HG03442 (cell line): ENCODE measurements at regions not wholly inside any gene's neighbourhood (a gene's known extent, or its start where the extent isn't known, plus 50 kb on each side); places are given as distances from the start of the nearest gene placed in this dataset.

ENCODE experiments used
- ATAC-seq: cut with Tn5 transposase; IDR thresholded peaks from one replicate; pipeline ENCODE4 v1.9.1; 2021; ENCODE audit warnings: mild to moderate bottlenecking, moderate library complexity; ENCODE audit not compliant: unreplicated experiment

DNA sequence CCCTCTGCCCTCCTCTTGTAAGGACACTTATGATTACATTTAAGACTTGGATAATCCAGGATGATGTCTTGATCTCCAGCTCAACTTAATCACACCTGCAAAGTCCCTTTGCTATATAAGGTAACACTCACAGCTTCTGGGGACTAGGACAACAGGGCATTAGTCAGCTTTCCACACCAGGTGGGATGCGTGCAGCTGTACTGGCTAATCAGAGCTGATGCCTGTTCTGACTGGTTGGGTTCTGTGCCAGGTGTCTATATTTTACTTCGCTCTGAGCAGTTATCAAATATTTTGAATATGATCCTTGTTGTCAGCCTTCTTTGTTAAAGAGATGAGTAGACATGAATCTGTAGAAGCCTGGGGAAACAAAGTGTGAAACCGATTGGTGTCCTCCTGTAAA is 115.5 kb upstream of the ATP8B1 start:
- ATAC-seq = no peak

DNA sequence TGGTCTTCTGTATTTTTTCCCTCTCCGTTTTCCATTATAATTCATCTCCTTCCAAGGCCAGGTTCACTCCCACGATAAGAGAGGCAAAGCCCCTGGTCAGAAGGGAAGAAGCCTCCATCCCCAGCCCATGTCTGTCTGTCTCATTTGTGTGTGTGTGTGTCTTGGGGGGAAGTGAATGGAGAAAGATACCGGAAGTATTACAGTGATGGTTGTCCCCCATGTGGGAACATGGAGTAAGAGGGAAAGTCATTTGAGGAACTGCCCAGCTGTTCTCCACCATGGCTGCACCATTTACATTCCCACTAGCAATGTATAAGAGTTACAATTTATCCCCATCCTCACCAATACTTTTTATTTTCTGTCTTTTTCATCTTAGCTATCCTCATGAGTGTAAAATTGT is 113.6 kb upstream of the ATP8B1 start:
- ATAC-seq = no peak

DNA sequence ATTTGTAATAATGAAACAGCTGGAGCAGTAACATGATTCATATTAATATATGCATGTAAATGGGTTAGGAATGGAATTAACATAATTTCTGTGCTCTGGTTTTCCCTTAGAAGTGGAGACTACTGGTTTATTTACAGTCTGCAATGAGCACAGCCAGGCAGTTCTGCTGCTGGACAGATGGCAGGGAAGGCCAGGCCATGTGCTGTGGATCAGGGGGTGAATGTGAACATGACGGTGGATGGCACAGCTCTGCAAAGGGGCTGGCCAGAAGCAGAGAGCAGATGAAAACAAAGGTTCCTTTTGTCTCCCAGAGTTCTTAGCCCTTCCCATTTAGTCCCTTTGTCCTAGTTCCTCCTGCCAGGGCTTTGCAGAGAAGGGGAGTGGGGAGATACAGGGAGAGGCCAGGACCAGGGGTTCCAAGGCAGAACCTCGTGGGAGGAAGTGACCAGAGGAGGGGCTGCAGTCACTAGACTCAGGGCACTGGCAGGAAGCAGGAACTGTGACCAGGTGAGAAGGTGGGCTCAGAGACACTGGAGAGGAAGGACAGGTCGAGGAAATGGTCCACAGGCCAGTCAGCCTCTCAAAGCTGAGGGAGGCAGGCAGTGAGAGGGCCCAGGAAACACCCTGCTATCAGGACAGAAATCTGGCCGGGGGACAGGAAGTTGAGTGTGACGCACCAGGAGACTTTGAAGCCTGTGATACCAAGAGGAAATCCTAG is 112.9 kb upstream of the ATP8B1 start:
- ATAC-seq = no peak

DNA sequence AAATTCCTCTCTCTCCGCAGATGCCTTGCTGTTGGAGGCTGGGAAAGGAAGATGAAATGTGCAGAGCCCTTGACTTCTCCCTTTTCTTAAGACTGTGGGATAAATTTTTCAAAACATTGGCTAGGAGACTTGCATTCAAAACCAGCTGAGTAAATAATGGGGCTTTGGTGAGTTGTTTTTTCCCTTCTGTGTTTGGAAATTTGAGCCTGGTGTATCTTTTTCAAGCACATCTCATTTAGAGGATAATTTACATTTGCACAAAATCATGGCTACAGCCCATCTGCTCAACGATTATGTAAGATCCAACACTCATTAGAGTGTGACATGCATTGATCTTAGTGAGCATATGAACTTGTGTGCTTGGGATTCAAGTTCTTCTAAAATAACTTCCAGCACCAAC is 112.1 kb upstream of the ATP8B1 start:
- ATAC-seq = no peak

DNA sequence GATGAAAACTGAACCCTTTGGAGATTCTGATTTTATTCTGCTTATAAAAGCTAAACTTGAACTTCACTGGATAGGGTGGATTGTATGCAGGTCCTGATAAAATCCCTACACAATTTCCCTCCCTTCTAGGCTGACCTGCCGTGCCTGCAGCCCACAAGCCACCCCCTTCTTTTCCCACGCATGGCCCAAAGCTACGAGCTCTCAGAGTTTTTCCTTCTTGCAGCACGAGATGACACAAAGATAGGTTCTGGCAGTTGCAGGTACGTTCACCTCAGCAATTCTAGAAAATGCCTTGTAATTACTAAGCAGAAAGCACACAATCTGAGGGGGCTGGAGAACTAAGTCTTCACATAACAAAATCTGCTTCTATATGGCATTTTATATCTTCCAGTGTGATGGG is 110.6 kb upstream of the ATP8B1 start:
- no peak for ATAC-seq

DNA sequence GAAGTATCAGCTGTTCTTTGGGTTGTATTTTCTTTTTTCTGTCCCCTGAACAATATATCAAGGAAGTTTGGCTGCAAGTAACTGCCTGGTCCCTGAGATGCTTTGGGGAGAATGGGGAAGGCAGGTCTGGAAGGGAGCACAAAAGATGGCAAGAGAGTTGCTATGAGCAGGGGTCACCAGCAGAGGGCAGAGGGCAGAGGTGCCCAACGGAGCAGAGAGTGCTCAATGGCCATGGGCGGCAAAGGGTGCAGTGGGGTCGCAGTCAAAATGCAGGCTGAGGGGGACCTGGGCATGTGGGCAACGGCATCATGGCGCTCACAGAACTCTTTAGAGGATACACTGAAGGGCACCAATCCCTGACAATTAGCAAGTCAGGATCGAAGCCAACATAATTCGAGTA is 107.7 kb upstream of the ATP8B1 start:
- ATAC-seq = no peak

DNA sequence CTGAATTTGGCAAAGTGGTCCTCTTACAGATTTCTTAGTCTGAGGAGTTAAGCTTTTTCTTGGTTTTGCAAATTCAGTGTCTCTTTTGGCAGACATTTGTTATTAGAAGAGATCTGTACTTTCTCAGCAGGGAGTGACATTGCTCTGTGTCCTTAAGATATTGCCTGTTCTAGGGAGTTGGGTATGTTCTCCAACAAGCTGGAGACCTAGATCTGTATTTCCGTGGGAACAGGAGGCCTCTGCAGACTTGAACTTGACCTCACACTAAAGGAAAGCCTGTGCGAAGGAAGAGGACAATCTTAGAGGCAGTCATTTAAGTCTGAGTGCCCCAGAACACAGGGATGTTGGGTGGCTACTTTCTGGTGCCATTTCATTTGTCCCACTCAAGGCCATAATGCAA is 107.0 kb upstream of the ATP8B1 start:
- ATAC-seq = no peak

DNA sequence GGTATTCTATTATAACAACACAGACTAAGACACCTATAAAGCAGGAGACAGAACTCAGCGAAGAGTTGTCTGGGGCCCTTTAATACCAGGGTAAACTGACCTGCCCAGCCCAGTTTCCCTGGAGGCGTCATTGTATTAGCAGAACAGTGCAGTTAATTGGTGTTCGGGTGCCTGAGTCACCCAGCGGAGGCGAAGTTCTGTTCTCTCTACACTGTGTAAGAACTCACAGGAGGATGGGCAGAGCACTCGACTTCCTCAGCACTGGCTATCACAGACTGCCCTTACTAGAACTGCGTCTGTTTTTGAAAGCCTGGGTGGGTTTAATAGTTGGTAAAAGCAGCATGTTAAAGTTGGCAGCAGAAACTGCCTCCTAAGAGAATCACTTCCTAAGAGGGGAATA is 106.5 kb upstream of the ATP8B1 start:
- ATAC-seq = no peak

DNA sequence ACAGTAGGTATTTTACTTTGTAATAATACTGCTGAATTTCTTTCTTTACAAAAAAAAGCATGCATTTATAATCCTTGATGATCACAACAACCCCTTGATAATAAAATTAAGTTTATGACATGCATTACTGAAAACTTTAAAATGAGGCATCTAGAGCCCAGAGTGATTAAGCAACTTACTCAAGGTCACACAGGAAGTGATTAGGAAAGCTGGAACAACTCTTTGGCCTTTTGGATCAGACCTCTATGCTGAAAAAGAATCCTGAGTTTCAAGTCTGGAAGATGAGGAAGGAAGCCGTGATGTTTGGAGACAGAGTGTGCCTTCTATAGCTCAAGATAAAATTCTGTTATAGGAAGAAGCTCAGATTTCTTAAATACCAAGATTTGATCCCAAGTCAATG is 105.0 kb upstream of the ATP8B1 start:
- no peak for ATAC-seq

DNA sequence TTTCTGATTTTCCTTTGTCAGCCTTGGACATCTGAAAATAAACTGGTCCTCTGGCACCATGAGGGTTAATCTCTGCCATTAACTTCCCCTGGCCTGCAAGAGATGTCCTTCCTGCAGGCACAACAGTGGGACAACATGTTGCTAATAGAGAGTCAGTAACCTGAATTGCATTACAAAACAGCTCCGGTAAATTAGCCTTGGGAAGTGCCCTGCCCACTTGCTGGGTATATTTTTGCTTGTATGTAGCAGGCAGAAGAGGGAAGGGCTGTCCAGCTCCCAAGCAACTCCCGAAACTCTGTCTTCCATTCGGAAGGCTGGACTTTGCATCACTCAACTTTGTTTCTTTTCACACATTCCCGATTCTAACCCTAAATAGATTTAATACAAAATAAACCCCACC is 104.4 kb upstream of the ATP8B1 start:
- no peak for ATAC-seq

DNA sequence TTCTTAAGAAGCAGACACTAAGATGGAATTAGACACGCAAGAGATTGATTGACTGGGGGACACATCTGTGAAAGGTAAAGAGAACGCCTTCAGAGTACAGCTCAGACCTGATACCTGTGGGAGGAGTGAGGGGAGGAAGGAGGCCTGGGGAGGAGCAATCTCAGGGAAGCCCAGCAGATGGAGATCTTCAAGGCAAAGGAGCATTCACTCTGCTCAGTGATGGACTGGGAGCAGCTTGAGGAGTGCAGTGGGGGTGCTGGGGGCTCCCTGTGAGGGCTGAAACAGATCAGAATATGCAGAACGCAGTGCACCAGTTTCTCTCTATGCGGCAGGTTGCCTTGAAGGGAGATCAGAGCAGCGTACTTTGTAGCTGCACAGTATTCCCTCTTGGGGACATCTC is 103.7 kb upstream of the ATP8B1 start:
- no peak for ATAC-seq

DNA sequence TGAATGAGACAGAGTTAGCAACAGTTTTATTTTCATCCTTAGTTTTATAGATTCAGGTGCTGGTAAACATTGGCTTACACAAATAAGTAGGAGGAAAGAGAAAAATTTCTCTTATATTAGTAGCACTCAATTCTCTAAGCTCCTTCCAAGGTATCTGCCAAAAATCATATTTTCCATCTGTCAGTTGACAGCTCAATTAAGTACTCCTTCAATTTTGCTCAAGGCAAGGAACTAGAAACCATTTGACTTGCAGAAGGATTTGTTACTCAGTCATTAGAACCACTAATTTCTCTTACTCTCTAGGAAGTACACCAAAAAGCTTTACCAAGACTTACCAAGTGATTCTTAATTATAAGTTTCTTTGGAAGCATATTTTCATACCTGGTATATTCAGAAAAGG is 101.4 kb upstream of the ATP8B1 start:
- ATAC-seq = no peak

DNA sequence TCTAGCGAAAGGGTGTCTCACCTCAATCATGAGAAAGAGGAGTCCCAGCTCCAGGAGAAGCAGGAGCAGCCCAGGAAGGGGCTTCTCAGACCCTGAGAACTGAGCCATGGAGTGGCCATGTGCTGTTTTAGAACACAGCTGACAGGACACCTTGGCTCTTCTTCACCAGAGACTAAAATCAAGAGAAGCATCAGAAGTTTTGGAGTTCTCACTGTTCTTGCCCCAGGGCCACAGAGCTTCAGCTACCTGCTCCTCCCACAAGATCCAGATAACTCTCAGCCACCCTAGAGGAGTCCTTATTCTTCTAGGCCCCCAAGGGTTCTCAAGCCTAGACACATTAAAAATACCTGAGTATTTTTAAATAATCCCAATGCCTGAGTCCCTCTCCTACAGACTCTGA is 99.6 kb upstream of the ATP8B1 start:
- no peak for ATAC-seq

DNA sequence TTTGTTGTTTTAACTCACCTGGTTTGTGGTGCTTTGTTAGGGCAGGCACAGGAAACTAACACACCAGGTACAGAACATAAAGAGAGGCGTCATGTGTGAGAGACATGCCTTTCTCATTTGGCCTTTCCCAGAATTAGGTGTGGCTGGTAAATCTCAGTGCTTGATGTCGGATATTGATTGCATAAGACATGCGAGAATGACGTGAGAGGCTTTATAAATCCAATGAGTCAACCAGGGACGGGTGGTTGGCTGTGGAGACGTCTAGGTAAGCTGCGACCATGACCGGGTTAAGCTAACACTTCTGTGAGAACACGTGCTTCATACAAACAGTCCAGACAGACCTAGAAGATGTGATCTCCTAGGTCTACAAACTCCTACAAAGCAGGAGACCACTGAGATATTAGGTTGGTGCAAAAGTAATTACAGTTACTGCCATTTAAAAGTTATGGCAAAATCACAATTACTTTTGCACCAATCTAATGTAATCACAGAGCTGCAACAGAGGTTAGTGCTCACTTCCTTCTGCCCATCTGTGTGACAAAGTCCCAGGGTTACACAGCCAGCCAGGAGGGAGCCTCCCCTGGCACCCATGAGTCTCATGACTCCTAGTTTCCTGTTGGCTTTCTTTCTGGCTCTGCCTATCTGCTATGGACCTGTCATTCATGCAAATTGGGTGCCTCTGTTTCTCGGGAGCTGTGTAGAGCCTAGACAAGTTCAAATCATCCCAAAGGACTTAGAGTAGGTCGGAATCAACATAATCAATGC is 98.9 kb upstream of the ATP8B1 start:
- ATAC-seq = no peak

DNA sequence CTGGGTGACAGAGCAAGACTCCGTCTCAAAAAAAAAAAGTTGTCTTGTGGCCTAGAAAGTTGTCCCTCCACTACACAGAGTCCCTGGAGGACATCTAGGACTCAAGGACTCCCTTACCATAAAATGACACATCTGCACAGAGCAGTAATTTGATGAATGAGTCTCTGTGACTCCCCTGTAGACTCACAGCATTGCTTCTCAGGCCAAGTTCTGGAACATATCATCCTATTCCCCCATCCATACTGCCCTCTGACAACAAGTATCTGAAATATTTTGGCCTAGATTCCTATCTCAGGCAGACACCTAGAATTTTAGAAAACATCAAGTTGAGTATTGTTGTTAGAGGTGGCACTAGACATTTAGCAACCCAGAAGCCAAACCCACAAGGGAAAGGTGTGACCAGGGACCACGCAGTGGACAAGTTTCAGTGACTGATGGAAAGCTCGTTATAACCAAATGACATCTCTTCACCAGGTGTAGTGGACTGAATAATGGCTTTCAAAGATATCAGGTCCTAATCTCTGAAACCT is 97.9 kb upstream of the ATP8B1 start:
- no peak for ATAC-seq

DNA sequence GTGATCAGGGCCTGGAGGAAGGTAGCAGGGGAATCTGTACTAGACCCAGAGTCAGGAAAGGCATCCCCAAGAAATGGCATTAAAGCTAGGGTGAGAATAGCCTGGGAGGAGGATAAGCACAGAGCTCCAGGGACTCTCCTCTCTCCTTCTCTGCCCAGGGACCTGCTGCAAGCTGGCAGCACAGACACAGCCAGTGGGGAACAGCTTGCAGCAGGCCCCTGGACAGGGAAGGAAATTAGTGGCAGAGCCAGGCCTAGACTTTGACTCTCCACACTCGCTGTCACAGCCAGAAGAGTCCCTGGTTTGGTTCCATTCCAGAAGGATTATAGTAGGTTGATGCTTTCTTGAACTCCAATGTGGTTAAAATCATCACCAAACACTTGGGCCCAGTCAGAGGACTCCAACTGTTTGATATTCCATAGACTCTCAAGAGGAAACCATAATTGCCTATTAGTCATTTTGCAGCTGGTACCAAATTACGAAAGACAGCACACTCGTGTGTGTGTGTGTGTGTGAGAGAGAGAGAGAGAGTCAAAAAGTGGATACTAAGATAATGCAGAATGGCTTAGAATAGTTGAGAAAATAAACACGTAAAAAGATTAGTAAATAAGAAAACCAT is 95.5 kb upstream of the ATP8B1 start:
- ATAC-seq = no peak

DNA sequence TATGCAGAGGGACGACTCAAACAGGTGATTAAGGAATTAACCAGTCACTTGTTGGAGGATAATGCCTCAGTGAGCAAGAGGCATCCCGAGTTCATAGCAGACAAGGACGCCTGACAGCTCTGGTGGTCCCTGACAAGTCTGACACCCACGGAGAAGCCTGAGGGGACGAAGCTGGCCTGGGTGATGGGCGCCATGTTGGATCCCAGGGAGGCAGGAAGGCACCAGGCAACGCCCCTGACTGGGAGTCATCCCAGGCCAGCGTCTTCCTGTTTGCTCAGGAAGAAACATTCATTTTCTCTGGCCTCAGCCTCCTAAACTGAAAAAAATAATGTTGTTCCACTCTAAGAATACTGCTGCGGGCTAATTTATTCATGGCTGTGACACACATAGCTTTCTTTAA is 92.1 kb upstream of the ATP8B1 start:
- no peak for ATAC-seq

DNA sequence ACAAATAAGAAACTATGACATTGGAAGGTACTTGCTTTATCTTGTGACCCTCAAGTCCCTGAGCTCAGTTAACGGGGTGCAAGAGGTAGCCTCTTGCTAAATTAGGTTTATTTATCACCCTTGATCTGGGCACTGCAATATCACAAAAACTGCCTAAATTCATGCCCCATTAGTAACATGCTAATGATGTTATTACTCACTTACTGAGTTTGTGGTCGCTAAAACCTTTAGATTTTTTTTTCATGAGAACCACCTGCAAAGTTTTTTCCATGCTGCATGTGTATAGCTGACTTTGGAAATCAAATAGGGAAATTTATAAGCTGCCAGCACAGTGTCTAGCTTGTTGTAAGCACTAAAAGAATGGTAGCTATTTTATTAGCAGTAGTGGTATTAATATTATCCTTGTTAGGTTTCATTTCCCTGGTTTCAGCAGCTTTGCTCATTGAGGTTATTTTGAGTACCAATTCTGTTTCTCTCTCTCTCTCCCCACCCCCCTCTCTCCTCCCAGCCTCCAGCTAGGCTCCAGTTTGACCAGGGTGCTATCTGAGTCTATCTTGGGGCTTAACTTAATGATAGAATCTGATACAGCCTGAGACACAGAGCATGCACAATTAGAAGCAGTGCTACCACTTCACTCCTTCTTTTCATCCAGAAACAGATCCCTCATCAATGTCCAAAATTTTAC is 88.7 kb upstream of the ATP8B1 start:
- ATAC-seq = no peak

DNA sequence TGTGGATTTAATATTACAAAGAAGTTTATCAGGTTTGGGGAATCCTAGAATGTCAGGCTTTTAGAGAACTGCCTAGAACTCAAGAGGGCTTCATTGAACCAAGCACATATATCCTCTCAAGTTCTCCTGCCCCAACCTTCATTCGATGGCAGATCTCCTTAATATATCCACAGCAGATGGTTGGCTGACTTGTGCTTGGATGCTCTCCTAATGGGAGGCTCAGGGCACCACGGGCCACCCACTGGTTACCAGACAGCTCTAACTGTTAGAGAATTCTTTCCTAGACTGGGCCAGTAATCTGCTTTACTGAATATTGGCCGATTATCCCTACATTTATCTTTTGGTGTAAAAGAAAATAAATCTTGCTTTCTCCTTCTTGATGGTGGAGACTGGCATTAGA is 87.2 kb upstream of the ATP8B1 start:
- no peak for ATAC-seq

DNA sequence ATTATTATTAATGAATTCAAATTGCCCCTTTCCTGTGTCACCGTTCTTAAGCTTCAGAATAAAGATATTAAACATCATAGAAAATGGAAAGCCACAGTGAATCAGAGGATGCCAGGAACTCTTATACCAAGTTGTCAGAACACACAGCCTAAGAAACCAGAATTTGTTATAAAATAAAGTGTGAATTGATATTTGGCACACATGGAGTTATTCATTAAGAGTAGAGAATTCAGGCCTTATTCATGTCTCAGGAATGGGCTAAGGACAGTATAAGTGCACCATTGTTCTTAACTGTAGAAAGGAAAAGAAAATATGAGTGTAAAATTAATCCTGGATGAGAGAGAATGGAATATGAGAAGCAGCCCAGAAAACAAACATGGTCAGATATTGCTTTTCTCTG is 86.7 kb upstream of the ATP8B1 start:
- ATAC-seq = no peak

DNA sequence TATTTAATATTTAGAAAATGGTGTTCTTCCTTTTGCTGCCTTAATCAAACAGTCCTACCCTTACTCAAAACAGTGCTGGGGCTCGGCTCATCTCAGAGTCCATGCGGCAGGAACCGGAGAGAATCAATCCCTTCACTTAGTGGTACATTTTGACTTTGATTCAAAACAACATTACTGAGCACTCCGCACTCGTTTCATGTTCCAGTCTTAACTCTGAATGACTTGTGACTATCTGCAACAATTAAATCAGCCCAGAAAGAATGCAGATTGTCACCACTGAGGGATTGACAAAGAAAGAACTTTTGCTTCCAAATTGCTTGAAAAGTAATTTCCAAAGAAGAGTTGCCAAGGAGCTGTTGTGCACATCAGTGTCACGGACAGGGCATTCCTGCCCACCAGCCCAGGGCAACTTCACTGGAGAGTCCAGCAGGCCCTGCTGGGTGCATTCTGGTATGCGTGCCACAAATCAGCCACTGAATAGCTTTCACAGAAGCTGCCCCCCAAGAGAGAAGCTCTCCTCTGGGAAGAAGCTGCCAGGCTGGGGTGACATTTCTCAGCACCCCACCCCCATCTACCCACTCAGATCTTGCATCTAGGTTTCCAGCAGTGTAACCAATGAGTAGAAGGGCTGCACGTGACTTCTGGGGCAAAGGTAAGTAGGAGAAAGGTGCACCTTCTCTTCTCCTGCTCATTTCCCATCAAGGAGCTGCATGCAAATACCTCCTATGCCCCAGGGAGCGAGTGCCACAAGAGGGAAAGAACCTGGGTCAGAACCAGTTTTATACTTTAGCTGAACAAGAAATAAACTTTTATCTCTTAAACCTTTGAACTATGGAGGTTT is 84.6 kb upstream of the ATP8B1 start:
- no peak for ATAC-seq
